ENCODE measurements at regions not wholly inside any gene's neighbourhood (a gene's known extent, or its start where the extent isn't known, plus 50 kb on each side); places are given as distances from the start of the nearest gene placed in this dataset.

DNA sequence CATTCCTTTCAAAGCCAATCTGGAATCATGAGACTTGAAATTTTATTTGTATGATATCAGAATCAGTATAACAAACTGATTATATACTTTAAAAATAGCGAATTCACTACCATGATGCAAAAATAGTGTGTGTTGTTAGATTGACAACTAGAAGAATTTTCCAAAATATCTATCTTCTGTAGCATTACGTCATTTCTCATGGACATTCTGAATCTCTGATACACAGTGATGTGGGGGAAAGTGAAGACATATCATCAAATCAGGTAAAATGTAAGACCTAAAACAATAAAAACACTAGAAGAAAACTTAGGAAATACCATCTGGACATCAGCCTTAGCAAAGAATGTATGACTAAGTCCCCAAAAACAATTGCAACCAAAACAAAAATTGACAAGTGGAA, 1292.0 kb upstream of the PCDH9 start:
- DNase-seq (ENCODE audit: low read depth in 1 of 2, low spot score in 1 of 2), result no peak
- Histone ChIP-seq H3K9me3 (no peaks in the 10 kb centered on the region), H3K27ac (no peak overlapping the region), H3K4me3 (no peak overlapping the region), H3K4me2 (no peak overlapping the region), H3K4me1 (no peaks in the 10 kb centered on the region)
- no peak for TF ChIP-seq SMC3 (IDR thresholded peaks at IDR 0.05)
- TF ChIP-seq CBX8 (IDR thresholded peaks at IDR 0.05), result no peak
- TF ChIP-seq, protein P1, sequence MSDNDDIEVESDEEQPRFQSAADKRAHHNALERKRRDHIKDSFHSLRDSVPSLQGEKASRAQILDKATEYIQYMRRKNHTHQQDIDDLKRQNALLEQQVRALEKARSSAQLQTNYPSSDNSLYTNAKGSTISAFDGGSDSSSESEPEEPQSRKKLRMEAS (IDR thresholded peaks at IDR 0.05), result no peak
- TF ChIP-seq ESRRA (IDR thresholded peaks at IDR 0.05; ENCODE audit: borderline replicate concordance, low read length), result no peak
- TF ChIP-seq ZSCAN20 (CRISPR knock-in tag; IDR thresholded peaks at IDR 0.05), result no peak
- no peak for TF ChIP-seq ZFP36 (IDR thresholded peaks at IDR 0.05; ENCODE audit: borderline replicate concordance, partially characterized antibody)
- no peak for TF ChIP-seq RARB (CRISPR knock-in tag; IDR thresholded peaks at IDR 0.05)
- no peak for TF ChIP-seq JUN (IDR thresholded peaks at IDR 0.05)
- no peak for TF ChIP-seq POLR2A (IDR thresholded peaks at IDR 0.05; ENCODE audit: low read length)
- TF ChIP-seq RNF2 (IDR thresholded peaks at IDR 0.05; ENCODE audit: borderline replicate concordance, low read depth), result no peak
- TF ChIP-seq FOXS1 (CRISPR knock-in tag; IDR thresholded peaks at IDR 0.05), result no peak
- TF ChIP-seq NPAS2 (CRISPR knock-in tag; IDR thresholded peaks at IDR 0.05; ENCODE audit: borderline replicate concordance), result no peak
- TF ChIP-seq EP300 (IDR thresholded peaks at IDR 0.05), result no peak
- no peak for TF ChIP-seq RFX5 (IDR thresholded peaks at IDR 0.05)
- TF ChIP-seq HDAC2 (IDR thresholded peaks at IDR 0.05), result no peak
- no peak for ATAC-seq
- ChIA-PET POLR2A (no interaction called here), CTCF (no interaction called here)
- FAIRE-seq, result no peak
- 16% methylated on average over 2 of the region's 2 CpGs for WGBS (ENCODE audit: missing lambda C conversion rate)

DNA sequence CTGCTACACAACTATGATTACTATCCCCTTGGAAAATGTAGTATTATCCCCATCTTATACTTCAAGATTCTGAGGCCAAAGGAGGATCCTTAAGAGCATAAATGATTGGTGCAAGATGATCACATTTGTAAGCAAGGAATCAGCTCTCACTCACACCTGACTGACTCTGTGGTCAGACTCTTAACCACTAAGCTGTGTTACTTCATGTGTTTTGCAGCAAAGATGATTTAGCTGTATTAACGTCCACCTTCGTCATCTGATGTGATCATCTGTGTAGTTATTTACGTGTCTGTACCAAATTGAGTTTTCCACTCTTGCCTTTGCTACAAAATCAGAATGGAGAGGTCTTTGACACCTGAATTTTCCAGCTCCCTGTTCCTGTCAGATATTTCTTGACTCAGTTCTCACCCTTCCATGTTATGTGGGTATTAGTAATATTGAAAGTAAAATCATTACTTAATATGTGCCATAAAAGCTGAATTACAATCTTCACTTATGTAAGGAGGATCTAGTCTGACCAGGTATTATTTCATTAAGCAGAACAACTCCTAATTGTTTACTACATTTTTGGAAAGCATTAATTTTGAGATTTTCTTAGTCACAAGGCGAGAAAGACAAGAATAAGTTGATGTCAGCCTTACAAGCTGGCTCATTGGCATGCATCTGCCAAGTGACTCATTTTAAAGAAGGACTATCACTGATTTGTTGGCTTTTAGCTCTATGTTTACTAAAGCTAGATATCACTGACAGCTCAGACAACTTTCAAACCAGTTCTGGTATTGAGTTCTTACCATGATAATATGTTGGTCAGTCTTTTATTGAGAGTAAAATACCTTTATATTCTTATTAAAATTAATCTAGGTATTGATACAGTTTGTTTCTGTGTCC, 1279.8 kb upstream of the PCDH9 start:
- no peak overlapping the region for H3K4me3 ChIP-seq
- CTCF ChIA-PET, result no interaction called here
- DNase-seq (ENCODE audit: low read depth in 1 of 2, low spot score in 1 of 2) (no peak), FAIRE-seq (no peak), ATAC-seq (no peak)
- WGBS (ENCODE audit: missing lambda C conversion rate), result 22% methylated on average over 4 of the region's 4 CpGs
- POLR2A ChIA-PET, result no interaction called here
- no peak overlapping the region for H3K4me2 ChIP-seq
- no peaks in the 10 kb centered on the region for H3K9me3 ChIP-seq
- TF ChIP-seq TP53 (CRISPR knock-in tag; IDR thresholded peaks at IDR 0.05) (no peak), ZC3H11A (IDR thresholded peaks at IDR 0.05) (no peak), RCOR1 (IDR thresholded peaks at IDR 0.05; ENCODE audit: low read depth, low read length) (no peak), CEBPB (IDR thresholded peaks at IDR 0.05) (no peak), HDAC2 (IDR thresholded peaks at IDR 0.05) (no peak), HOXB5 (CRISPR knock-in tag; IDR thresholded peaks at IDR 0.05) (no peak), JUN (IDR thresholded peaks at IDR 0.05) (no peak)
- TF ChIP-seq, protein P1 (IDR thresholded peaks at IDR 0.05), result no peak
- TF ChIP-seq, protein P2, sequence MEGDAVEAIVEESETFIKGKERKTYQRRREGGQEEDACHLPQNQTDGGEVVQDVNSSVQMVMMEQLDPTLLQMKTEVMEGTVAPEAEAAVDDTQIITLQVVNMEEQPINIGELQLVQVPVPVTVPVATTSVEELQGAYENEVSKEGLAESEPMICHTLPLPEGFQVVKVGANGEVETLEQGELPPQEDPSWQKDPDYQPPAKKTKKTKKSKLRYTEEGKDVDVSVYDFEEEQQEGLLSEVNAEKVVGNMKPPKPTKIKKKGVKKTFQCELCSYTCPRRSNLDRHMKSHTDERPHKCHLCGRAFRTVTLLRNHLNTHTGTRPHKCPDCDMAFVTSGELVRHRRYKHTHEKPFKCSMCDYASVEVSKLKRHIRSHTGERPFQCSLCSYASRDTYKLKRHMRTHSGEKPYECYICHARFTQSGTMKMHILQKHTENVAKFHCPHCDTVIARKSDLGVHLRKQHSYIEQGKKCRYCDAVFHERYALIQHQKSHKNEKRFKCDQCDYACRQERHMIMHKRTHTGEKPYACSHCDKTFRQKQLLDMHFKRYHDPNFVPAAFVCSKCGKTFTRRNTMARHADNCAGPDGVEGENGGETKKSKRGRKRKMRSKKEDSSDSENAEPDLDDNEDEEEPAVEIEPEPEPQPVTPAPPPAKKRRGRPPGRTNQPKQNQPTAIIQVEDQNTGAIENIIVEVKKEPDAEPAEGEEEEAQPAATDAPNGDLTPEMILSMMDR (IDR thresholded peaks at IDR 0.05), result no peak
- TF ChIP-seq, protein P3, sequence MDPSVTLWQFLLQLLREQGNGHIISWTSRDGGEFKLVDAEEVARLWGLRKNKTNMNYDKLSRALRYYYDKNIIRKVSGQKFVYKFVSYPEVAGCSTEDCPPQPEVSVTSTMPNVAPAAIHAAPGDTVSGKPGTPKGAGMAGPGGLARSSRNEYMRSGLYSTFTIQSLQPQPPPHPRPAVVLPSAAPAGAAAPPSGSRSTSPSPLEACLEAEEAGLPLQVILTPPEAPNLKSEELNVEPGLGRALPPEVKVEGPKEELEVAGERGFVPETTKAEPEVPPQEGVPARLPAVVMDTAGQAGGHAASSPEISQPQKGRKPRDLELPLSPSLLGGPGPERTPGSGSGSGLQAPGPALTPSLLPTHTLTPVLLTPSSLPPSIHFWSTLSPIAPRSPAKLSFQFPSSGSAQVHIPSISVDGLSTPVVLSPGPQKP (IDR thresholded peaks at IDR 0.05; ENCODE audit: low read depth, low read length), result no peak
- TF ChIP-seq, protein P4, sequence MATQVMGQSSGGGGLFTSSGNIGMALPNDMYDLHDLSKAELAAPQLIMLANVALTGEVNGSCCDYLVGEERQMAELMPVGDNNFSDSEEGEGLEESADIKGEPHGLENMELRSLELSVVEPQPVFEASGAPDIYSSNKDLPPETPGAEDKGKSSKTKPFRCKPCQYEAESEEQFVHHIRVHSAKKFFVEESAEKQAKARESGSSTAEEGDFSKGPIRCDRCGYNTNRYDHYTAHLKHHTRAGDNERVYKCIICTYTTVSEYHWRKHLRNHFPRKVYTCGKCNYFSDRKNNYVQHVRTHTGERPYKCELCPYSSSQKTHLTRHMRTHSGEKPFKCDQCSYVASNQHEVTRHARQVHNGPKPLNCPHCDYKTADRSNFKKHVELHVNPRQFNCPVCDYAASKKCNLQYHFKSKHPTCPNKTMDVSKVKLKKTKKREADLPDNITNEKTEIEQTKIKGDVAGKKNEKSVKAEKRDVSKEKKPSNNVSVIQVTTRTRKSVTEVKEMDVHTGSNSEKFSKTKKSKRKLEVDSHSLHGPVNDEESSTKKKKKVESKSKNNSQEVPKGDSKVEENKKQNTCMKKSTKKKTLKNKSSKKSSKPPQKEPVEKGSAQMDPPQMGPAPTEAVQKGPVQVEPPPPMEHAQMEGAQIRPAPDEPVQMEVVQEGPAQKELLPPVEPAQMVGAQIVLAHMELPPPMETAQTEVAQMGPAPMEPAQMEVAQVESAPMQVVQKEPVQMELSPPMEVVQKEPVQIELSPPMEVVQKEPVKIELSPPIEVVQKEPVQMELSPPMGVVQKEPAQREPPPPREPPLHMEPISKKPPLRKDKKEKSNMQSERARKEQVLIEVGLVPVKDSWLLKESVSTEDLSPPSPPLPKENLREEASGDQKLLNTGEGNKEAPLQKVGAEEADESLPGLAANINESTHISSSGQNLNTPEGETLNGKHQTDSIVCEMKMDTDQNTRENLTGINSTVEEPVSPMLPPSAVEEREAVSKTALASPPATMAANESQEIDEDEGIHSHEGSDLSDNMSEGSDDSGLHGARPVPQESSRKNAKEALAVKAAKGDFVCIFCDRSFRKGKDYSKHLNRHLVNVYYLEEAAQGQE (IDR thresholded peaks at IDR 0.05), result no peak
- H3K27ac ChIP-seq, result no peak overlapping the region
- no peaks in the 10 kb centered on the region for H3K4me1 ChIP-seq
